IPS DF 6.9 (cell line): ENCODE measurements at regions not wholly inside any gene's neighbourhood (a gene's known extent, or its start where the extent isn't known, plus 50 kb on each side); places are given as distances from the start of the nearest gene placed in this dataset.

Experiments used
- DNase-seq: peaks from one replicate; pipeline ENCODE4 v3.0.0-alpha.2; 2013; ENCODE audit warnings: low read depth, low spot score
- H3K27ac ChIP-seq: one replicate; pipeline ENCODE4 v1.5.1; 2013; ENCODE audit warnings: low read length, control low read depth
- H3K27me3 ChIP-seq: 2 replicates; pipeline ENCODE4 v1.6.1; 2013; ENCODE audit warnings: mild to moderate bottlenecking, low read length; ENCODE audit not compliant: control insufficient read depth, insufficient read depth
- H3K36me3 ChIP-seq: 2 replicates; pipeline ENCODE4 v1.6.1; 2013; ENCODE audit warnings: low read length; ENCODE audit not compliant: control insufficient read depth, insufficient read depth
- H3K4me1 ChIP-seq: 2 replicates; pipeline ENCODE4 v1.6.1; 2013; ENCODE audit warnings: low read length; ENCODE audit not compliant: control insufficient read depth, insufficient read depth
- H3K4me3 ChIP-seq: 2 replicates; pipeline ENCODE4 v1.5.1; 2013; ENCODE audit warnings: mild to moderate bottlenecking, low read length
- H3K9me3 ChIP-seq: 2 replicates; pipeline ENCODE4 v1.6.1; 2013; ENCODE audit warnings: low read length, inconsistent platforms; ENCODE audit not compliant: control insufficient read depth, insufficient read depth
- WGBS: extraction: QIAGEN DNeasy Blood & Tissue Kit; methylation state at CpG from one replicate; pipeline ENCODE4 v1.1.7; 2013; ENCODE audit warnings: mixed read lengths, missing lambda C conversion rate; ENCODE audit not compliant: insufficient read length, insufficient coverage; 5-methylcytosine and 5-hydroxymethylcytosine counted together

- H3K4me3 ChIP-seq: no peak overlapping the region
- no peaks in the 10 kb centered on the region for H3K36me3 ChIP-seq
- WGBS: no CpG with 5 or more reads among the region's 1 CpG
- H3K4me1 ChIP-seq: no peaks in the 10 kb centered on the region
- no peak for DNase-seq
- peaks cover 2% of the 10 kb centered on the region; the same call in 1 of the 2 replicates for H3K27me3 ChIP-seq
- no peak overlapping the region for H3K27ac ChIP-seq
- no peaks in the 10 kb centered on the region for H3K9me3 ChIP-seq
Measured at GRCh38 chr4:55753856-55754255, 65.7 kb upstream of the EXOC1L start.

GRCh38 chr4:55754754-55755350 is 64.7 kb upstream of the EXOC1L start:
- Histone ChIP-seq H3K9me3 (no peaks in the 10 kb centered on the region), H3K4me1 (no peaks in the 10 kb centered on the region), H3K27ac (no peak overlapping the region), H3K4me3 (no peak overlapping the region), H3K27me3 (no peaks in the 10 kb centered on the region), H3K36me3 (no peaks in the 10 kb centered on the region)
- WGBS: no CpG with 5 or more reads among the region's 6 CpGs
- DNase-seq: no peak

DNA sequence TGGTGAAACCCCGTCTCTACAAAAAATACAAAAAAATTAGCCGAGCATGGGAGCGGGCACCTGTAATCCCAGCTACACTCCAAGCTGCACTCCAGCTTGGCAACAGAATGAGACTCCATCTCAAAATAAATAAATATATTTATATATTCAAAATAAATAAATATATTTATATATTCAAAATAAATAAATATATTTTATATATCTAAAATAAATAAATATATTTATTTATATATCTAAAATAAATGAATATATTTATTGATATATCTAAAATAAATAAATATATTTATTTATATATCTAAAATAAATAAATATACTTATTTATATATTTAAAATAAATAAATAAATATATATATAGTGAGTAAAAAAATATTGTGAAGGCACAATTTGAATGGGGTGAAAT is 63.4 kb upstream of the EXOC1L start:
- Histone ChIP-seq H3K36me3 (no peaks in the 10 kb centered on the region), H3K9me3 (no peaks in the 10 kb centered on the region), H3K4me1 (no peaks in the 10 kb centered on the region), H3K27ac (no peak overlapping the region), H3K4me3 (no peak overlapping the region), H3K27me3 (no peaks in the 10 kb centered on the region)
- WGBS: no CpG with 5 or more reads among the region's 3 CpGs
- no peak for DNase-seq

DNA sequence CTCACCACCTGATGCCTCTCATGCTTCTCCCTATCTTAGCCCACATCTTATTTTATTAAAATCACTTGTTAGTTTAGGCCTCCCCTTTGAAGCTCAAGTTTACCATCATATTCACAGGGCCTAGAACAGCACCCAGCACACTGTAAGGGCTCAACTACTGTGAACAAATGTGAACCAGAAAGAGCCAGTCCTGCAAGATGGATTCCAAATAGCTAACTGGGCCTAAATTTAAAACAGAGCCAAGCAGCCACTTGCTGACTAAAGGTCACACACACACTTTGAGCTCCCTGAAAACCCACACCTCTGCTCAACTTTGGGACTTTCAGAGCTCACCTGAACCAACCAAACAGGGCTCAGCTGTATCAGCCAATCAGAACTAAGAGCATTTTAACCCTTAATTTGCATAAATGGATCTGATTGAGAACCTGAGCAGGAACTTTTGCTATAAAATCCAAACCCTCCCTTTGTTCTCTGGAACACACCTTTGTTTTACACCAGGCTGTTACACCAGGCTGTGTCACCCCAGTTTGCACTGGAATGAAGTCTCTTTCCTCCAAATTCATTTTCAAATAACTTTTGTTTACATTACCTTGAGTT is 62.1 kb upstream of the EXOC1L start:
- Histone ChIP-seq H3K27me3 (no peaks in the 10 kb centered on the region), H3K4me3 (no peak overlapping the region), H3K36me3 (no peaks in the 10 kb centered on the region), H3K9me3 (no peaks in the 10 kb centered on the region), H3K4me1 (no peaks in the 10 kb centered on the region), H3K27ac (no peak overlapping the region)
- no peak for DNase-seq

DNA sequence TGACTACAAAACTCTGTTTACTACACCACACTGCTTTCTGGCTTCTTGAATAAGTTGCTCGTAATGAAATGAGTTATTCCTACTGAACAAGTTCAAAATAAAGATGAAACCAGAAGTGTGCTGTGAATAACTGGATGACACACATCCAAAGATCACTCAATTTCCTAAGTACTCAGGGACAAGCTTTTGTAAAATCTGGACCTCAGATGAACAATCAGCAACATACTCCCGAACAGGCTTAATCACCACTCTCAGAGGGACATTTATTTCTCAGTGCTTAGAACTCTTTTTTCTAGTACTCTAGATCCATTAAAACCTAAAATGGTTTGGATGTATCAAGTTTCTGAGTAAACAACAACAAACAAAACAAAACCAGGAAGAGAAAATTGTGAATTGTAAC is 61.5 kb upstream of the EXOC1L start:
- Histone ChIP-seq H3K27ac (no peak overlapping the region), H3K36me3 (no peaks in the 10 kb centered on the region), H3K9me3 (no peaks in the 10 kb centered on the region), H3K4me3 (no peak overlapping the region), H3K4me1 (no peaks in the 10 kb centered on the region), H3K27me3 (no peaks in the 10 kb centered on the region)
- DNase-seq: no peak
- WGBS: no CpG with 5 or more reads among the region's 2 CpGs

GRCh38 chr4:55758570-55758969 is 61.0 kb upstream of the EXOC1L start:
- Histone ChIP-seq H3K27me3 (no peaks in the 10 kb centered on the region), H3K4me1 (no peaks in the 10 kb centered on the region), H3K4me3 (no peak overlapping the region), H3K36me3 (no peaks in the 10 kb centered on the region), H3K27ac (no peak overlapping the region), H3K9me3 (no peaks in the 10 kb centered on the region)
- no peak for DNase-seq
- WGBS: no CpG with 5 or more reads among the region's 4 CpGs

- H3K4me3 ChIP-seq: no peak overlapping the region
- H3K27ac ChIP-seq: no peak overlapping the region
- H3K27me3 ChIP-seq: no peaks in the 10 kb centered on the region
- H3K9me3 ChIP-seq: no peaks in the 10 kb centered on the region
- no CpG with 5 or more reads among the region's 3 CpGs for WGBS
- no peak for DNase-seq
- H3K4me1 ChIP-seq: no peaks in the 10 kb centered on the region
- H3K36me3 ChIP-seq: no peaks in the 10 kb centered on the region
Measured at GRCh38 chr4:55762819-55763218, 56.8 kb upstream of the EXOC1L start.

- Histone ChIP-seq H3K4me3 (no peak overlapping the region), H3K36me3 (no peaks in the 10 kb centered on the region), H3K27me3 (no peaks in the 10 kb centered on the region), H3K9me3 (no peaks in the 10 kb centered on the region), H3K4me1 (no peaks in the 10 kb centered on the region), H3K27ac (no peak overlapping the region)
- no peak for DNase-seq
- WGBS: no CpG with 5 or more reads among the region's 2 CpGs
Measured at GRCh38 chr4:55763996-55764395, 55.6 kb upstream of the EXOC1L start.

- Histone ChIP-seq H3K27ac (no peak overlapping the region), H3K9me3 (no peaks in the 10 kb centered on the region), H3K4me3 (no peak overlapping the region), H3K36me3 (no peaks in the 10 kb centered on the region), H3K4me1 (no peaks in the 10 kb centered on the region), H3K27me3 (no peaks in the 10 kb centered on the region)
- DNase-seq: no peak
- no CpG with 5 or more reads among the region's 6 CpGs for WGBS
Measured at GRCh38 chr4:55765070-55765469, 54.5 kb upstream of the EXOC1L start.

DNA sequence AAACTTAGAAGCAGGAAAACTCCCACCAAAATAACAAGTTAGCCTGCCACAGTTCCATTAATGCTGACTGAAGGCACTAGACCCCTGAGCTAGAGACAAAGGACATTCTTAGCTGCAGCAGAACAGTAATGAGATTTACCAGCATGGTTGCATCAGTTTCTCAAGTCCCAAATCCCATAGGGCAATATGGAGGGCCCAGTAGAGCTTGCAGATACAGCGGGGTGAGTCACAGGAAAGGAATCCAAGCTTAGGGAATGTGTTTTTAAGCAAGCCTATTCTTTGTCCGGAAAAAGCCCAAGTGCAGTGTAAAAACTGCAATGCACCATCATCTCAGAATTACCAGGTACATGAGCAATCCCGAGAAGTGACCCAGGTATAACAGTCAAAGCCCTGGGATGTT is 51.3 kb upstream of the EXOC1L start:
- Histone ChIP-seq H3K27ac (no peak overlapping the region), H3K9me3 (no peaks in the 10 kb centered on the region), H3K4me3 (no peak overlapping the region), H3K36me3 (no peaks in the 10 kb centered on the region), H3K27me3 (no peaks in the 10 kb centered on the region), H3K4me1 (no peaks in the 10 kb centered on the region)
- peak; percentile 16 for DNase-seq
- no CpG with 5 or more reads among the region's 3 CpGs for WGBS
